ENCODE measurements at regions not wholly inside any gene's neighbourhood (a gene's known extent, or its start where the extent isn't known, plus 50 kb on each side); places are given as distances from the start of the nearest gene placed in this dataset.

DNA sequence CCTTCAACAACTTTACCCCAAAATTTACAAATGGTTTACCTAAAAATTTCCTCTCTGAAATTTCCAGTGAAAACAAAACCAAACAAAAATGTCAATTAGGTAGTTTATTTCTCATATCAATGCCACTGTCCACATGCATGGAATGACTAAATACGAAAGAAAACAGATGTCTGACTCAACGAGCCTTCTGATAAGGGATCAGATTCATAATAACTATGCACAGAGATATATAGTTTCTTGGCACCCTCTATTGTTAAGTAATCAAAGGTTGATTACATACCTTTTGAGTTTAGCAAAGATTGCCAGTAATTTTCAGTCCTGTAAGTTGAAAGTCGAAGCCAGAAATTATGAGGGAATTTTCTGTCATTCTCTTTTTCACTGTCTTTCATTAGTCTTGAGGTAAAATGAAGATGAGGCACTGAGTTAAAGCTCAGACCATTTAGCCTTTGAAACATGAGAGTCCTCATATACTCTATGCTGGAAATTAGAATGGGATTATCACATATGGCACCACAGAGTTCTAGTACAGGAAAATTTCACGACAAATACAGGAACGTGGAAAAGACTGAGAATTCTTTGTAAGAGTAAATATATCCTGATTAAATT, 519.1 kb upstream of the ANKRD30A start:
- Histone ChIP-seq H3K9ac (ENCODE audit: insufficient read depth in 1 of 2, low read length in 2 of 2) (no peak overlapping the region), H3K4me1 (ENCODE audit: control insufficient read depth in 5 of 5, insufficient read depth in 5 of 5, low read length in 5 of 5) (no peaks in the 10 kb centered on the region), H3K36me3 (ENCODE audit: control insufficient read depth in 4 of 4, insufficient read depth in 4 of 4, low read length in 4 of 4) (no peaks in the 10 kb centered on the region), H3K27me3 (ENCODE audit: control insufficient read depth in 3 of 3, insufficient read depth in 3 of 3, low read length in 2 of 3) (no peaks in the 10 kb centered on the region), H3K4me3 (no peak overlapping the region), H3K9me3 (ENCODE audit: control insufficient read depth in 4 of 4, insufficient read depth in 3 of 4, low read length in 3 of 4) (no peaks in the 10 kb centered on the region), H3K27ac (ENCODE audit: low read depth in 1 of 2, low read length in 1 of 2) (no peak overlapping the region)
- ATAC-seq (ENCODE audit: insufficient read depth, low FRiP score), result no peak
- 76 to 79% methylated on average over 5 of the region's 5 CpGs for WGBS, 2 donors
- DNase-seq, result no peak
- TF ChIP-seq, protein P1, sequence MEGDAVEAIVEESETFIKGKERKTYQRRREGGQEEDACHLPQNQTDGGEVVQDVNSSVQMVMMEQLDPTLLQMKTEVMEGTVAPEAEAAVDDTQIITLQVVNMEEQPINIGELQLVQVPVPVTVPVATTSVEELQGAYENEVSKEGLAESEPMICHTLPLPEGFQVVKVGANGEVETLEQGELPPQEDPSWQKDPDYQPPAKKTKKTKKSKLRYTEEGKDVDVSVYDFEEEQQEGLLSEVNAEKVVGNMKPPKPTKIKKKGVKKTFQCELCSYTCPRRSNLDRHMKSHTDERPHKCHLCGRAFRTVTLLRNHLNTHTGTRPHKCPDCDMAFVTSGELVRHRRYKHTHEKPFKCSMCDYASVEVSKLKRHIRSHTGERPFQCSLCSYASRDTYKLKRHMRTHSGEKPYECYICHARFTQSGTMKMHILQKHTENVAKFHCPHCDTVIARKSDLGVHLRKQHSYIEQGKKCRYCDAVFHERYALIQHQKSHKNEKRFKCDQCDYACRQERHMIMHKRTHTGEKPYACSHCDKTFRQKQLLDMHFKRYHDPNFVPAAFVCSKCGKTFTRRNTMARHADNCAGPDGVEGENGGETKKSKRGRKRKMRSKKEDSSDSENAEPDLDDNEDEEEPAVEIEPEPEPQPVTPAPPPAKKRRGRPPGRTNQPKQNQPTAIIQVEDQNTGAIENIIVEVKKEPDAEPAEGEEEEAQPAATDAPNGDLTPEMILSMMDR (IDR thresholded peaks at IDR 0.05; ENCODE audit: control extremely low read depth, extremely low read depth), result no peak

DNA sequence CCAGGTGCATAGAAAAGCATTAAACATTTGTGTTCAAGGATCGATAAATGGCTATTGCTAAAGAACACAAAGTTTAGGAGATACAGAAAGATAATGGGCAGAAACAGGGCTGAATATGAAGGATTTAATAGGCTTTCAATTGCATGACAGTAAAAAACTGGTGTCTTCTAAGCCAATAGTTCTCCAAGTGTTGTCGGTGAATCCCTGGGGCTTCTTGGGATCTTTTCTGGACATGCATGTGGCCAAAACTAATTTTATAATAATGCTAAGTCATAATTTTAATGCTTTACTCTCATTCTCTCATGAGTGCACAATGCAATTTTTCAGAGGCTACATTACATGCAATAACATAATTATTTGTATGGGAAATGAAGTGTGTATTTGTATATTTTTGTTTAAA, 521.1 kb upstream of the ANKRD30A start:
- TF ChIP-seq, protein P1 (IDR thresholded peaks at IDR 0.05; ENCODE audit: control extremely low read depth, extremely low read depth), result no peak
- ATAC-seq (ENCODE audit: insufficient read depth, low FRiP score) (no peak), DNase-seq (no peak)
- no peak overlapping the region for H3K4me3 ChIP-seq
- 92 to 95% methylated on average over 2 of the region's 2 CpGs for WGBS, 2 donors
- no peaks in the 10 kb centered on the region for H3K27me3 ChIP-seq (ENCODE audit: control insufficient read depth in 3 of 3, insufficient read depth in 3 of 3, low read length in 2 of 3)
- H3K9me3 ChIP-seq (ENCODE audit: control insufficient read depth in 4 of 4, insufficient read depth in 3 of 4, low read length in 3 of 4), result no peaks in the 10 kb centered on the region
- H3K4me1 ChIP-seq (ENCODE audit: control insufficient read depth in 5 of 5, insufficient read depth in 5 of 5, low read length in 5 of 5), result no peaks in the 10 kb centered on the region
- H3K27ac ChIP-seq (ENCODE audit: low read depth in 1 of 2, low read length in 1 of 2), result no peak overlapping the region
- H3K36me3 ChIP-seq (ENCODE audit: control insufficient read depth in 4 of 4, insufficient read depth in 4 of 4, low read length in 4 of 4), result no peaks in the 10 kb centered on the region
- H3K9ac ChIP-seq (ENCODE audit: insufficient read depth in 1 of 2, low read length in 2 of 2), result no peak overlapping the region

DNA sequence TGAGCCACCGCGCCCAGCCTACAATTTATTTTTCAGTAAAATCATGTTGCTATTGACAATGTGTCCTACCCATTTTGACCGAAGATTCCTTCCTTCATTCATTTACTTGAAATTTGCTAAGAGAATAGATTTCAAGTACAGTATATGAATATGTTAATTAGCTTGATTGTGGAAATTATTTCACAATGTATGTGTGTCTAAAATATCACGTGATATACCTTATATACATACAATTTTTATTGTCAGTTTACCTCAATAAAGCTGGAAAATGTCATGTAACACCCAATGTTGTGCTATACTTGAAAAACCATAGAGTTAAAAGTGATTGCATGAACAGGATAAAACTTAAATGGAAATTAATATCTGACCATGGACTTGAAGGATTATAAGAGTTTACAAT, 521.7 kb upstream of the ANKRD30A start:
- Histone ChIP-seq H3K9ac (ENCODE audit: insufficient read depth in 1 of 2, low read length in 2 of 2) (no peak overlapping the region), H3K27ac (ENCODE audit: low read depth in 1 of 2, low read length in 1 of 2) (no peak overlapping the region), H3K4me3 (no peak overlapping the region), H3K9me3 (ENCODE audit: control insufficient read depth in 4 of 4, insufficient read depth in 3 of 4, low read length in 3 of 4) (no peaks in the 10 kb centered on the region), H3K36me3 (ENCODE audit: control insufficient read depth in 4 of 4, insufficient read depth in 4 of 4, low read length in 4 of 4) (no peaks in the 10 kb centered on the region), H3K4me1 (ENCODE audit: control insufficient read depth in 5 of 5, insufficient read depth in 5 of 5, low read length in 5 of 5) (no peaks in the 10 kb centered on the region), H3K27me3 (ENCODE audit: control insufficient read depth in 3 of 3, insufficient read depth in 3 of 3, low read length in 2 of 3) (no peaks in the 10 kb centered on the region)
- DNase-seq, result no peak
- WGBS, 2 donors, result 87 to 95% methylated on average over 4 of the region's 4 CpGs
- TF ChIP-seq, protein P1 (IDR thresholded peaks at IDR 0.05; ENCODE audit: control extremely low read depth, extremely low read depth), result no peak
- ATAC-seq (ENCODE audit: insufficient read depth, low FRiP score), result no peak

DNA sequence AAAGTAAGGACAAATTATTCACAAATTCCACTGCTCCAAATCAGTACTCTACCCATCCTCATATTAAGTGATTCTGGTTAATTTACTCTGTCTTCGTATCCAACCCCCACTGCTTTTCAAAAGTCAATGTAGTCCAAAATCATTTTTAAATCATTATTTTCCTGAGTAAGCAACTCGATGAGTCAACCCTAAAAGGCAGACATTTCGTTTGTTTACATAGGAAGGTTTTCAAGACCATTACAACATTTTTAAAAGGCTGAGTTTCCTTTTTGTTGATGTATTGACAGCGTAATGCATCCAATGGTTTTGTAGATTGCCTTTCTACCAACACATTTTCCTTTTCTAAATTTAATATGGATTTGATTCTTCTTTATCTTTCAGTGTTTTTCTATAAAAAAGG, 523.0 kb upstream of the ANKRD30A start:
- TF ChIP-seq, protein P1 (IDR thresholded peaks at IDR 0.05; ENCODE audit: control extremely low read depth, extremely low read depth), result no peak
- Histone ChIP-seq H3K27ac (ENCODE audit: low read depth in 1 of 2, low read length in 1 of 2) (no peak overlapping the region), H3K36me3 (ENCODE audit: control insufficient read depth in 4 of 4, insufficient read depth in 4 of 4, low read length in 4 of 4) (no peaks in the 10 kb centered on the region), H3K27me3 (ENCODE audit: control insufficient read depth in 3 of 3, insufficient read depth in 3 of 3, low read length in 2 of 3) (no peaks in the 10 kb centered on the region), H3K9me3 (ENCODE audit: control insufficient read depth in 4 of 4, insufficient read depth in 3 of 4, low read length in 3 of 4) (no peaks in the 10 kb centered on the region), H3K4me3 (no peak overlapping the region), H3K4me1 (ENCODE audit: control insufficient read depth in 5 of 5, insufficient read depth in 5 of 5, low read length in 5 of 5) (no peaks in the 10 kb centered on the region), H3K9ac (ENCODE audit: insufficient read depth in 1 of 2, low read length in 2 of 2) (no peak overlapping the region)
- DNase-seq (no peak), ATAC-seq (ENCODE audit: insufficient read depth, low FRiP score) (no peak)
- WGBS, 2 donors, result 58 to 73% methylated on average over 4 of the region's 4 CpGs
